ENCODE measurements at regions not wholly inside any gene's neighbourhood (a gene's known extent, or its start where the extent isn't known, plus 50 kb on each side); places are given as distances from the start of the nearest gene placed in this dataset.

DNA sequence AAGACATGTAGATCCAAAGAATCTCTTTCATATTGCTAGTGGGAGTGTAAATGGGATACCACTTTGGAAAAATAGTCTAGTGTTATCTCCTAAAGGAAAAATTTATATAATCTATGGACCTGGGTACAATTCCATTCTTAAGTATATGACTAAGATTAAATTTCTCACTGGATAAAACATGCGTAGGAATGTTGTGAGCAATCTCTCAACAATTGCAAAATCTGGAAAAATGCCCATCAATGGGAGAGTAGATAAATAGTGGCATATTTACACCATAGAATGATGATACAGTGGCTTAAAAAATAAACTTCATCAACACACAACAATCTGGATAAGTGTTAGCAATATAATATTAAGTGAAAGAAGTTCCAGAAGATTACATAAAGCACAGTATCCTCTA is 469.5 kb downstream of the MAN2A1 start:
- BruUV-seq (replicated peaks): no TSS peak
- no peak for TF ChIP-seq RFX5 (IDR thresholded peaks at IDR 0.05; ENCODE audit: low read depth, low read length)
- TF ChIP-seq, protein P1, sequence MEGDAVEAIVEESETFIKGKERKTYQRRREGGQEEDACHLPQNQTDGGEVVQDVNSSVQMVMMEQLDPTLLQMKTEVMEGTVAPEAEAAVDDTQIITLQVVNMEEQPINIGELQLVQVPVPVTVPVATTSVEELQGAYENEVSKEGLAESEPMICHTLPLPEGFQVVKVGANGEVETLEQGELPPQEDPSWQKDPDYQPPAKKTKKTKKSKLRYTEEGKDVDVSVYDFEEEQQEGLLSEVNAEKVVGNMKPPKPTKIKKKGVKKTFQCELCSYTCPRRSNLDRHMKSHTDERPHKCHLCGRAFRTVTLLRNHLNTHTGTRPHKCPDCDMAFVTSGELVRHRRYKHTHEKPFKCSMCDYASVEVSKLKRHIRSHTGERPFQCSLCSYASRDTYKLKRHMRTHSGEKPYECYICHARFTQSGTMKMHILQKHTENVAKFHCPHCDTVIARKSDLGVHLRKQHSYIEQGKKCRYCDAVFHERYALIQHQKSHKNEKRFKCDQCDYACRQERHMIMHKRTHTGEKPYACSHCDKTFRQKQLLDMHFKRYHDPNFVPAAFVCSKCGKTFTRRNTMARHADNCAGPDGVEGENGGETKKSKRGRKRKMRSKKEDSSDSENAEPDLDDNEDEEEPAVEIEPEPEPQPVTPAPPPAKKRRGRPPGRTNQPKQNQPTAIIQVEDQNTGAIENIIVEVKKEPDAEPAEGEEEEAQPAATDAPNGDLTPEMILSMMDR (conservative IDR thresholded peaks at IDR 0.05; ENCODE audit: low read depth, low read length): no peak
- no peak for TF ChIP-seq CEBPB (IDR thresholded peaks at IDR 0.05; ENCODE audit: low read depth, low read length)
- no peak for TF ChIP-seq NFE2L2 (IDR thresholded peaks at IDR 0.05; ENCODE audit: low read depth, low read length)
- no peak for TF ChIP-seq MXI1 (IDR thresholded peaks at IDR 0.05; ENCODE audit: borderline replicate concordance, low read depth, low read length)
- TF ChIP-seq, protein P2, sequence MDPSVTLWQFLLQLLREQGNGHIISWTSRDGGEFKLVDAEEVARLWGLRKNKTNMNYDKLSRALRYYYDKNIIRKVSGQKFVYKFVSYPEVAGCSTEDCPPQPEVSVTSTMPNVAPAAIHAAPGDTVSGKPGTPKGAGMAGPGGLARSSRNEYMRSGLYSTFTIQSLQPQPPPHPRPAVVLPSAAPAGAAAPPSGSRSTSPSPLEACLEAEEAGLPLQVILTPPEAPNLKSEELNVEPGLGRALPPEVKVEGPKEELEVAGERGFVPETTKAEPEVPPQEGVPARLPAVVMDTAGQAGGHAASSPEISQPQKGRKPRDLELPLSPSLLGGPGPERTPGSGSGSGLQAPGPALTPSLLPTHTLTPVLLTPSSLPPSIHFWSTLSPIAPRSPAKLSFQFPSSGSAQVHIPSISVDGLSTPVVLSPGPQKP (IDR thresholded peaks at IDR 0.05; ENCODE audit: borderline replicate concordance, low read depth, low read length): no peak
- no peak for TF ChIP-seq POLR2A (IDR thresholded peaks at IDR 0.05; ENCODE audit: low read depth, low read length)
- no peak for TF ChIP-seq SMC3 (IDR thresholded peaks at IDR 0.05; ENCODE audit: low read depth, low read length)
- TF ChIP-seq FOS (IDR thresholded peaks at IDR 0.05; ENCODE audit: low read depth, low read length): no peak
- TF ChIP-seq, protein P3, sequence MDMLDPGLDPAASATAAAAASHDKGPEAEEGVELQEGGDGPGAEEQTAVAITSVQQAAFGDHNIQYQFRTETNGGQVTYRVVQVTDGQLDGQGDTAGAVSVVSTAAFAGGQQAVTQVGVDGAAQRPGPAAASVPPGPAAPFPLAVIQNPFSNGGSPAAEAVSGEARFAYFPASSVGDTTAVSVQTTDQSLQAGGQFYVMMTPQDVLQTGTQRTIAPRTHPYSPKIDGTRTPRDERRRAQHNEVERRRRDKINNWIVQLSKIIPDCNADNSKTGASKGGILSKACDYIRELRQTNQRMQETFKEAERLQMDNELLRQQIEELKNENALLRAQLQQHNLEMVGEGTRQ (IDR thresholded peaks at IDR 0.05; ENCODE audit: low read depth, low read length): no peak
- no peak for TF ChIP-seq BHLHE40 (IDR thresholded peaks at IDR 0.05; ENCODE audit: low read depth, low read length)
- no peak for TF ChIP-seq RCOR1 (IDR thresholded peaks at IDR 0.05; ENCODE audit: insufficient replicate concordance, low read length)
- no peak for TF ChIP-seq CHD1 (IDR thresholded peaks at IDR 0.05; ENCODE audit: low read depth, low read length)
- no peak for TF ChIP-seq MAFK (IDR thresholded peaks at IDR 0.05; ENCODE audit: low read depth, low read length)
- no peak for TF ChIP-seq MAZ (IDR thresholded peaks at IDR 0.05; ENCODE audit: borderline replicate concordance, low read depth, low read length)
- TF ChIP-seq RAD21 (IDR thresholded peaks at IDR 0.05; ENCODE audit: low read length): no peak
- no peak overlapping the region for H3K56ac ChIP-seq (ENCODE audit: extremely low read depth, insufficient read depth, low read length)
- H4K91ac ChIP-seq (ENCODE audit: insufficient read depth, low read depth, low read length): no peak overlapping the region
- H2AK5ac ChIP-seq (ENCODE audit: low read depth, low read length): no peak overlapping the region
- no peak overlapping the region for H3K4me3 ChIP-seq (ENCODE audit: insufficient read depth, low read depth, low read length)
- no peak overlapping the region for H3K18ac ChIP-seq (ENCODE audit: low read depth, low read length)
- H2BK120ac ChIP-seq (ENCODE audit: low read depth, low read length): no peak overlapping the region
- H4K8ac ChIP-seq (ENCODE audit: low read depth in 2 of 2, low read length in 2 of 2): no peak overlapping the region
- no peak overlapping the region for H3K4ac ChIP-seq (ENCODE audit: low read depth, low read length)
- H2BK5ac ChIP-seq (ENCODE audit: low read depth, low read length, poor library complexity, severe bottlenecking): no peak overlapping the region
- H3K14ac ChIP-seq (replicated peaks; ENCODE audit: low read depth, low read length): no peak overlapping the region
- H3K9me3 ChIP-seq (ENCODE audit: control insufficient read depth, insufficient read depth, low read length): no peaks in the 10 kb centered on the region
- no peak overlapping the region for H2BK15ac ChIP-seq (ENCODE audit: low read depth, low read length)
- no peaks in the 10 kb centered on the region for H3K79me1 ChIP-seq (ENCODE audit: low read depth in 1 of 2, low read length in 2 of 2)
- H3K4me2 ChIP-seq (ENCODE audit: low read depth, low read length): no peak overlapping the region
- dilution Hi-C loops (cut with HindIII; ENCODE audit: low sequenced_read_pairs, unreplicated experiment) (no loop called here), in situ Hi-C loops (cut with MboI; ENCODE audit: low sequenced_read_pairs) (no loop called here), intact Hi-C loops (cut with micrococcal nuclease) (no loop called here)
- ChIA-PET POLR2A (ENCODE audit: unreplicated experiment) (no interaction called here), CTCF (no interaction called here)
- no CpG with 5 or more reads among the region's 1 CpG for WGBS, 2 experiments (ENCODE audit: extremely low coverage in 2 of 2, insufficient read length in 1 of 2)
- H2AK9ac ChIP-seq (replicated peaks; ENCODE audit: low read depth, low read length, poor library complexity): no peak overlapping the region
- H3K23ac ChIP-seq (ENCODE audit: low read depth, low read length): no peak overlapping the region
- no peaks in the 10 kb centered on the region for H3K27me3 ChIP-seq (ENCODE audit: control insufficient read depth, insufficient read depth, low read length)
- no peaks in the 10 kb centered on the region for H3K9me1 ChIP-seq (ENCODE audit: insufficient read depth, low read length)
- no peak overlapping the region for H3K27ac ChIP-seq (ENCODE audit: insufficient read depth, low read length)
- no peak overlapping the region for H3K9ac ChIP-seq (ENCODE audit: low read depth, low read length)
- H2BK20ac ChIP-seq (ENCODE audit: low read depth, low read length): no peak overlapping the region
- no peaks in the 10 kb centered on the region for H3K4me1 ChIP-seq (ENCODE audit: control insufficient read depth, insufficient read depth, low read length)
- no peak overlapping the region for H4K5ac ChIP-seq (ENCODE audit: low read depth, low read length)
- H2AFZ ChIP-seq (replicated peaks; ENCODE audit: low read length, poor library complexity): no peak overlapping the region
- H3K36me3 ChIP-seq (ENCODE audit: control insufficient read depth, insufficient read depth, low read length): no peaks in the 10 kb centered on the region
- DNase-seq: no peak
- no peaks in the 10 kb centered on the region for H4K20me1 ChIP-seq (ENCODE audit: insufficient read depth, low read length)
- ATAC-seq (ENCODE audit: low read depth): no peak

All from IMR-90 (cell line).